SK-N-SH (cell line): ENCODE measurements at regions not wholly inside any gene's neighbourhood (a gene's known extent, or its start where the extent isn't known, plus 50 kb on each side); places are given as distances from the start of the nearest gene placed in this dataset.
A peak's percentile ranks its signal among the peaks of the same experiment; 100 is the strongest.

Experiments
- CTCF ChIA-PET: fragments of 300-600, 350-600 bp; formaldehyde crosslinking; extraction: SDS; loops from one replicate; lab custom pipeline; 2021; lab: Yijun Ruan, JAX
- POLR2A ChIA-PET: fragments of 350-600 bp; sonication (Branson Sonifier 250); formaldehyde crosslinking; extraction: SDS; loops from one replicate; lab custom pipeline; 2020; ENCODE audit warnings: antibody characterized with exemption, inconsistent platforms; lab: Yijun Ruan, JAX
- DNase-seq: peaks from one replicate; pipeline ENCODE4 v3.0.0; 2012
- H2AFZ ChIP-seq: fragments of 200-600 bp; sonication (generic); 2 replicates; pipeline ENCODE4 v1.8.1; 2016; ENCODE audit warnings: antibody characterized with exemption, mild to moderate bottlenecking, low read depth
- H3F3A ChIP-seq: fragments of 200-600 bp; sonication (generic); replicated peaks from 2 replicates; pipeline ENCODE3; 2016; ENCODE audit warnings: antibody characterized with exemption, mild to moderate bottlenecking; ENCODE audit not compliant: insufficient read depth
- H3K27ac ChIP-seq, 2 experiments: fragments of 200-500 bp in 1 of 2; fragments of 200-600 bp in 1 of 2; sonication (Bioruptor generic) in 1 of 2; sonication (generic), shearing (Covaris generic) in 1 of 2; 2 replicates each; pipeline versions ENCODE4 v1.5.1 to v1.6.1; 2014 to 2016; ENCODE audit warnings: low read depth in 2 of 2, inconsistent platforms in 1 of 2, low read length in 1 of 2, mild to moderate bottlenecking in 1 of 2, mixed read lengths in 1 of 2
- H3K27me3 ChIP-seq: fragments of 200-600 bp; sonication (generic), shearing (Covaris generic); 2 replicates; pipeline ENCODE4 v1.6.1; 2016; ENCODE audit warnings: mixed run types; ENCODE audit not compliant: insufficient read depth
- H3K36me3 ChIP-seq, 2 experiments: fragments of 200-500 bp in 1 of 2; fragments of 200-600 bp in 1 of 2; sonication (Bioruptor generic) in 1 of 2; sonication (generic) in 1 of 2; replicated peaks in 1 of 2; 2 replicates each; pipeline versions ENCODE3 to v1.5.1; 2014 to 2016; ENCODE audit warnings: low read length in 1 of 2, mild to moderate bottlenecking in 1 of 2; ENCODE audit not compliant: insufficient read depth in 2 of 2, control insufficient read depth in 1 of 2
- H3K4me1 ChIP-seq, 2 experiments: fragments of 200-500 bp in 1 of 2; fragments of 200-600 bp in 1 of 2; sonication (Bioruptor generic) in 1 of 2; sonication (generic), shearing (Covaris generic) in 1 of 2; 2 replicates each; pipeline versions ENCODE4 v1.5.1 to v1.6.1; 2014 to 2016; ENCODE audit warnings: low read depth in 1 of 2, low read length in 1 of 2, mixed run types in 1 of 2; ENCODE audit not compliant: insufficient read depth in 2 of 2, control insufficient read depth in 1 of 2
- H3K4me2 ChIP-seq: fragments of 200-600 bp; sonication (generic), shearing (Covaris generic); 2 replicates; pipeline ENCODE4 v1.6.1; 2017; ENCODE audit warnings: mixed run types
- H3K4me3 ChIP-seq, 2 experiments: fragments of 200-500 bp in 1 of 2; fragments of 200-600 bp in 1 of 2; sonication (Bioruptor generic) in 1 of 2; sonication (generic), shearing (Covaris generic) in 1 of 2; 2 replicates each; pipeline versions ENCODE4 v1.5.1 to v1.8.1; 2014 to 2016; ENCODE audit warnings: low read depth in 2 of 2, inconsistent platforms in 1 of 2, low read length in 1 of 2, mild to moderate bottlenecking in 1 of 2, mixed read lengths in 1 of 2, moderate library complexity in 1 of 2
- H3K79me2 ChIP-seq: fragments of 200-600 bp; sonication (generic); 2 replicates; pipeline ENCODE4 v1.8.1; 2017; ENCODE audit warnings: mild to moderate bottlenecking; ENCODE audit not compliant: insufficient read depth
- H3K9ac ChIP-seq: fragments of 200-600 bp; sonication (generic); 2 replicates; pipeline ENCODE4 v1.6.1; 2017; ENCODE audit warnings: mixed run types
- H3K9me2 ChIP-seq: fragments of 200-600 bp; sonication (generic); 2 replicates; pipeline ENCODE4 v1.6.1; 2017; ENCODE audit warnings: mixed run types
- H3K9me3 ChIP-seq: fragments of 200-600 bp; sonication (generic); 2 replicates; pipeline ENCODE4 v1.6.1; 2017; ENCODE audit warnings: mixed run types, mild to moderate bottlenecking, moderate library complexity
- H4K20me1 ChIP-seq: fragments of 200-600 bp; sonication (generic); 2 replicates; pipeline ENCODE4 v1.6.1; 2017; ENCODE audit warnings: mild to moderate bottlenecking, mixed run types; ENCODE audit not compliant: insufficient read depth
- CTCF ChIP-seq: fragments of 200-600 bp; sonication (generic); IDR thresholded peaks from 2 replicates; pipeline ENCODE4 v1.6.1; 2017; ENCODE audit warnings: antibody characterized with exemption, mild to moderate bottlenecking, moderate library complexity
- ELF1 ChIP-seq: IDR thresholded peaks from 2 replicates; pipeline ENCODE4 v1.4.0; 2012
- EZH2phosphoT487 ChIP-seq: fragments of 200-600 bp; sonication (generic); IDR thresholded peaks from 2 replicates; pipeline ENCODE4 v1.6.1; 2017; ENCODE audit warnings: low read depth, mixed run types, mild to moderate bottlenecking, antibody characterized with exemption, moderate library complexity, borderline replicate concordance
- GABPA ChIP-seq: IDR thresholded peaks from 2 replicates; pipeline ENCODE4 v1.4.0; 2012; ENCODE audit warnings: low read depth, mild to moderate bottlenecking
- GATA2 ChIP-seq: sonication (generic); formaldehyde crosslinking; IDR thresholded peaks from 2 replicates; pipeline ENCODE4 v1.5.0; 2020; ENCODE audit warnings: mild to moderate bottlenecking, missing genetic modification reagents
- JUND ChIP-seq: IDR thresholded peaks from 2 replicates; pipeline ENCODE4 v1.4.0; 2012
- PBX3 ChIP-seq: IDR thresholded peaks from 2 replicates; pipeline ENCODE4; 2012
- RAD21 ChIP-seq: IDR thresholded peaks from 2 replicates; pipeline ENCODE4 v1.6.1; 2012; ENCODE audit warnings: mild to moderate bottlenecking, low read length
- RCOR1 ChIP-seq: fragments of 150-350 bp; IDR thresholded peaks from 2 replicates; pipeline ENCODE4 v1.6.1; 2017; ENCODE audit warnings: antibody characterized with exemption, low read length
- SMC3 ChIP-seq: IDR thresholded peaks from 2 replicates; pipeline ENCODE4 v1.6.1; 2012; ENCODE audit warnings: low read depth, low read length, improper control_type of control experiment
- TEAD4 ChIP-seq: IDR thresholded peaks from 2 replicates; pipeline ENCODE4 v1.4.0; 2012; ENCODE audit warnings: mild to moderate bottlenecking, borderline replicate concordance; ENCODE audit not compliant: insufficient read depth
- WGBS: methylation state at CpG from one replicate; pipeline ENCODE4 v1.1.6; 2017; ENCODE audit warnings: low lambda C conversion rate; 5-methylcytosine and 5-hydroxymethylcytosine counted together
- TF ChIP-seq, protein P1 (sequence below): IDR thresholded peaks from 2 replicates; pipeline ENCODE4 v1.4.0; 2012; ENCODE audit warnings: low read depth, borderline replicate concordance
- TF ChIP-seq, protein P2 (sequence below): IDR thresholded peaks from 2 replicates; pipeline ENCODE4 v1.4.0; 2012; ENCODE audit warnings: low read depth

GRCh38 chr1:55375617-55376258 lies 160.6 kb upstream of the USP24 start:
- ChIA-PET CTCF (interaction anchor here (0.6 to 3.2 kb wide), 69 partner anchors 10 to 1333 kb away, joined by 3 to 38 read pairs (median 4); partner anchors contain the start of gene PLPP3), POLR2A (no interaction called here)
- Histone ChIP-seq H3K4me2 (no peak overlapping the region), H3K9me3 (no peaks in the 10 kb centered on the region), H3K36me3 (no peaks in the 10 kb centered on the region), H3K4me1 (peaks cover 0 to 7% of the 10 kb centered on the region in 2 experiments; a peak in 1 of 4 replicates), H3K9me2 (no peaks in the 10 kb centered on the region), H3K27ac (peak overlapping the region in 1 of 2 experiments; percentile 62; a peak in 1 of 4 replicates), H3K79me2 (no peaks in the 10 kb centered on the region), H4K20me1 (no peaks in the 10 kb centered on the region), H3K9ac (no peak overlapping the region), H3F3A (no peaks in the 10 kb centered on the region), H3K27me3 (no peaks in the 10 kb centered on the region), H3K4me3 (peak overlapping the region in 1 of 2 experiments; percentile 5; a peak in 1 of 4 replicates), H2AFZ (no peak overlapping the region)
- 9% methylated on average over 4 of the region's 4 CpGs for WGBS
- TF ChIP-seq ELF1, result no peak
- TF ChIP-seq EZH2phosphoT487, result no peak
- TF ChIP-seq CTCF, result peak; percentile 88
- TF ChIP-seq RCOR1, result no peak
- TF ChIP-seq SMC3, result peak; percentile 66
- TF ChIP-seq, protein P1, sequence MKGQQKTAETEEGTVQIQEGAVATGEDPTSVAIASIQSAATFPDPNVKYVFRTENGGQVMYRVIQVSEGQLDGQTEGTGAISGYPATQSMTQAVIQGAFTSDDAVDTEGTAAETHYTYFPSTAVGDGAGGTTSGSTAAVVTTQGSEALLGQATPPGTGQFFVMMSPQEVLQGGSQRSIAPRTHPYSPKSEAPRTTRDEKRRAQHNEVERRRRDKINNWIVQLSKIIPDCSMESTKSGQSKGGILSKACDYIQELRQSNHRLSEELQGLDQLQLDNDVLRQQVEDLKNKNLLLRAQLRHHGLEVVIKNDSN, result no peak
- no peak for TF ChIP-seq JUND
- TF ChIP-seq RAD21, result peak; percentile 77
- TF ChIP-seq TEAD4, result no peak
- TF ChIP-seq PBX3, result no peak
- TF ChIP-seq GABPA, result no peak
- TF ChIP-seq, protein P2, sequence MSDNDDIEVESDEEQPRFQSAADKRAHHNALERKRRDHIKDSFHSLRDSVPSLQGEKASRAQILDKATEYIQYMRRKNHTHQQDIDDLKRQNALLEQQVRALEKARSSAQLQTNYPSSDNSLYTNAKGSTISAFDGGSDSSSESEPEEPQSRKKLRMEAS, result no peak
- no peak for TF ChIP-seq GATA2 (CRISPR knock-in tag)
- peak; percentile 65 for DNase-seq
